Chondrocyte (in vitro differentiated cells): ENCODE measurements at regions not wholly inside any gene's neighbourhood (a gene's known extent, or its start where the extent isn't known, plus 50 kb on each side); places are given as distances from the start of the nearest gene placed in this dataset.

Experiments
- DNase-seq: peaks from one replicate; pipeline ENCODE4 v3.0.0; 2021; ENCODE audit warnings: mixed read lengths, low spot score
- H3K27ac Mint-ChIP-seq: one replicate; pipeline ENCODE4 v1.8.0; 2021; ENCODE audit warnings: mild to moderate bottlenecking, moderate library complexity, mixed read lengths; ENCODE audit not compliant: unreplicated experiment
- H3K27me3 Mint-ChIP-seq: 2 replicates; pipeline ENCODE4 v1.8.0; 2021; ENCODE audit warnings: low read depth, mixed read lengths
- H3K36me3 Mint-ChIP-seq: 2 replicates; pipeline ENCODE4 v1.8.0; 2021; ENCODE audit warnings: low read depth, mixed read lengths
- H3K4me1 Mint-ChIP-seq: 2 replicates; pipeline ENCODE4 v1.8.0; 2021; ENCODE audit warnings: low read depth, mild to moderate bottlenecking, mixed read lengths
- H3K4me3 Mint-ChIP-seq: one replicate; pipeline ENCODE4 v1.8.0; 2021; ENCODE audit warnings: mild to moderate bottlenecking, moderate library complexity, mixed read lengths; ENCODE audit not compliant: unreplicated experiment
- H3K9me3 Mint-ChIP-seq: 2 replicates; pipeline ENCODE4 v1.8.0; 2021; ENCODE audit warnings: low read depth, mixed read lengths
- CTCF ChIP-seq: fragments of 200-600 bp; sonication (generic); IDR thresholded peaks from 2 replicates; pipeline ENCODE4 v1.5.0; 2021; ENCODE audit warnings: antibody characterized with exemption, mild to moderate bottlenecking, moderate library complexity

GRCh38 chr5:53815471-53815870, 255.0 kb downstream of the NDUFS4 start:
- no peak overlapping the region for H3K4me3 Mint-ChIP-seq
- H3K4me1 Mint-ChIP-seq, result no peaks in the 10 kb centered on the region
- TF ChIP-seq CTCF, result no peak

GRCh38 chr5:53817183-53817582, 256.7 kb downstream of the NDUFS4 start:
- Mint-ChIP-seq H3K4me1 (no peaks in the 10 kb centered on the region), H3K36me3 (peaks cover 1% of the 10 kb centered on the region), H3K27ac (no peak overlapping the region), H3K4me3 (no peak overlapping the region), H3K27me3 (peaks cover 30% of the 10 kb centered on the region), H3K9me3 (no peaks in the 10 kb centered on the region)
- no peak for TF ChIP-seq CTCF
- no peak for DNase-seq

More at GRCh38 chr5:53815471-53815870, 255.0 kb downstream of the NDUFS4 start:
- Mint-ChIP-seq H3K27me3 (peaks cover 30% of the 10 kb centered on the region), H3K9me3 (no peaks in the 10 kb centered on the region), H3K36me3 (peaks cover 1% of the 10 kb centered on the region), H3K27ac (no peak overlapping the region)
- DNase-seq, result no peak

- DNase-seq, result no peak
- no peak for TF ChIP-seq CTCF
- Mint-ChIP-seq H3K27me3 (peaks cover 23% of the 10 kb centered on the region), H3K4me3 (no peak overlapping the region), H3K36me3 (no peaks in the 10 kb centered on the region), H3K4me1 (no peaks in the 10 kb centered on the region), H3K9me3 (no peaks in the 10 kb centered on the region), H3K27ac (no peak overlapping the region)
These were observed 259.0 kb downstream of the NDUFS4 start for GRCh38 chr5:53819482-53819881.

DNA sequence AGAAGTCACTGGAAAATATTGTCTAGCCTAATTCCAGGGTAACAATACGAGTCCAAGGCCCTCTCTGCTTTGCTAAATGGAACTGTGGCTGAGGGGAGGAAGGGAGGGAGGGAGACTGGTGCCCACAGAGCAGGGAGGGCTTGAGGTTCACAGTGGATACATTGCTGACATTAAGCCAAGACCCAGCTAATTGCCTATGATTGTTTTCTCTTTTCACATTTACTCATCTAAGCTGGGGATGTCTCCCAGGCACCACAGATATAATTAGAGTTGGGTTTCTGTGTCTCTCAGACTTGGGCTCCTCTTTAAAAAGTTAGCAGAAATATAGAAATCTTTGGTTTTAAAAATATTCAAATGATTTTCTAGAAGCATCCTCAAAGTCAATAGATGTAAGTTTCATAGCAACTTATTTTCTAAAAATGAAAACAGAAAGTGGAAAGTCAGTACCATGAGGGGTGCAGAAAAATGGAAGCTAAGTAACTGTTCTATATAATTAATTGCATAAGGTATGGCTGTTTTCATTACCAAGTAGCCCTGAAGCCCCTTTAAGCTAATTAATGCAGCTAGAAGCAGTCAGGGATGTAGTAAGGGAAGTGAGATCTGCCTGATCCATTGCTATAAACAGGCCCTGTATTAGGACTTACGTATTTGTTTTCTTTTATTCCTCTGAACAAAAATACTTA, 259.8 kb downstream of the NDUFS4 start:
- no peak overlapping the region for H3K27ac Mint-ChIP-seq
- no peaks in the 10 kb centered on the region for H3K9me3 Mint-ChIP-seq
- no peak for DNase-seq
- H3K4me3 Mint-ChIP-seq, result no peak overlapping the region
- no peaks in the 10 kb centered on the region for H3K4me1 Mint-ChIP-seq
- H3K36me3 Mint-ChIP-seq, result no peaks in the 10 kb centered on the region
- no peak for TF ChIP-seq CTCF
- H3K27me3 Mint-ChIP-seq, result peaks cover 19% of the 10 kb centered on the region

DNA sequence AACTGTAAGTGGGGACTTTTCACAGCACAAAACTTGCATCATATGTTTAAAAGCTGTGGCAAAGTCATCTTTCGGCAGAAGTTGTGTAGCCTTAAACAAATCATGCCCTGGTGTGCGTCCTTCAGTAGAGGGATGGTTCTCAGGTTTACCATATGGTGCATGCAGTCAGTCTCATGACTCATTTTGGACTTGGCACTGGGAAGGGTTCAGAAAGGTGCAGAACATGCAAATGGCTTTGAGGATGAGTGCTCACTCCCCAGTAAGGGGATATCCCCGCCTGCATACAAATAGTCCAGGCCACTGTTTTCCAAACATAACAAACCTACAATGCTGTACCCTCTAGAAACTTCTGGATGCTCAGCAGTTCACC, 260.3 kb downstream of the NDUFS4 start:
- H3K4me1 Mint-ChIP-seq, result no peaks in the 10 kb centered on the region
- TF ChIP-seq CTCF, result no peak
- no peaks in the 10 kb centered on the region for H3K9me3 Mint-ChIP-seq
- no peak for DNase-seq
- H3K4me3 Mint-ChIP-seq, result no peak overlapping the region
- peaks cover 15% of the 10 kb centered on the region for H3K27me3 Mint-ChIP-seq
- H3K27ac Mint-ChIP-seq, result no peak overlapping the region
- H3K36me3 Mint-ChIP-seq, result no peaks in the 10 kb centered on the region
